ENCODE measurements at regions not wholly inside any gene's neighbourhood (a gene's known extent, or its start where the extent isn't known, plus 50 kb on each side); places are given as distances from the start of the nearest gene placed in this dataset.

DNA sequence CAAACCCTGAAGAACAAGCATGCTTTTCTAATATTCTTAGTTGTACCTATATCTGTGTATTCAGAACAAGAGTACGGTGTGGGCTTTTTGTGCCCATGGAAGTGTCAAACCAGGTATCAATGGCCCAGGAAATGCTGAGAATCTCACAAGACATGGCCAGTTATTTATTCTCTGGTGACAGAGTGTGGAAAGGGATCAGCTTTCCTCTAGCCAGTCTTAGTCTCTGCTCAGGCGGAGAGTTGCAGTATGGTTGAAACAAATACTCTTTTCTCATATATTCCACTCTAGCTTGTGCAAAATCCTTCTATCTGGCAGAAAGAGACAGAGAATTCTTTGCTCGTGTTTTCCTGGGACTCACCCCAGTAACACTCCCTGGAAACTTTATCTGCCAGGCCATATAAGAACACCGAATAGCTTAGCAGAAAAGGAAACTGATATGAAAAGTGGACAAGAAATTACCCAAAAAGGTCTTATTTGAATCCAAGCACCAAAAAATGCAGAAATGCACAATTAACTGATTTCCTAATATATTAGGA lies 173.3 kb upstream of the RSPO3 start:
- no peak for DNase-seq (ENCODE audit: low read depth)
- TF ChIP-seq CTCF (IDR thresholded peaks at IDR 0.05; ENCODE audit: low read depth, low read length, missing control alignments): no peak
- H3K4me3 ChIP-seq (ENCODE audit: low read depth, low read length): no peak overlapping the region

GRCh38 chr6:126945812-126946360 lies 172.6 kb upstream of the RSPO3 start:
- DNase-seq (ENCODE audit: low read depth): no peak
- no peak for TF ChIP-seq CTCF (IDR thresholded peaks at IDR 0.05; ENCODE audit: low read depth, low read length, missing control alignments)
- no peak overlapping the region for H3K4me3 ChIP-seq (ENCODE audit: low read depth, low read length)

DNA sequence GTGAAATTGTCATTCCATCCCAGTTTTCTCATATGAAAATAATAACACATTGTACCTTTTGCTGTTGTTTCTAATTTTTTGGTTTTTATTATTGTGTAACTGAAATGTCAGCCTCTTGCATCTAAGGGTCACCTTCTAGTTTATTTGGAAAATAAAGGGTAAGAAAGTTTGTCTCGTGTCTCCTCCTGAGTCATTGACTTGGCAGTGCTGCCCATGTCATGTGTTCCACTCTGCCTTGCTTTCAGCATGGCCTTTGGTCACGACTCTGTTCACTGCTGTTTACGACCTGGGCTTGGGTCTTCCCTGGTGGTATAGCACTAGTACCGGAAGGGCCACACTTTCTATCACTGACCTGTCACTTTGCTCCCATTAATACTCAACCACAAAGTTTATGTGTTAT lies 171.4 kb upstream of the RSPO3 start:
- no peak for DNase-seq (ENCODE audit: low read depth)
- TF ChIP-seq CTCF (IDR thresholded peaks at IDR 0.05; ENCODE audit: low read depth, low read length, missing control alignments): no peak
- H3K4me3 ChIP-seq (ENCODE audit: low read depth, low read length): no peak overlapping the region

DNA sequence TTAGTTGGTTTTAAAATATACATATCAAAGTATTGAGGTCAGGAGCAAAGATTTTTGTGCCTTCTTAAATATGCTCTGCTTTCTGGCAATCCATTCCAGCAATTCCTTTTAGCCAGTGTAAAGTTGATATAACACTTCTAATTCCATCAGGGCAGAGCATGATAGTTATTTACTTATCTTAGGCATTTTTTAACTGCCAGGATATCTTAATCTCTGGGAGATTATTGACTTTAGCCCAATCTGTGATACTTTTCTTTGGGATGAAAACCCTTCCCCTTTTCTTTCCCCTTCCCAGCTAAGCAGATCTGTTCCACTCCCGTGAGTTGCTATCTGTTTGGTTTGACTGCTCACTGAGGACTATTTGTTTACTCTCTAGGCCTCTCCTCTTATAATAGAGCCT lies 168.7 kb upstream of the RSPO3 start:
- DNase-seq (ENCODE audit: low read depth): no peak
- no peak for TF ChIP-seq CTCF (IDR thresholded peaks at IDR 0.05; ENCODE audit: low read depth, low read length, missing control alignments)
- H3K4me3 ChIP-seq (ENCODE audit: low read depth, low read length): no peak overlapping the region

- H3K4me3 ChIP-seq (ENCODE audit: low read depth, low read length): no peak overlapping the region
- no peak for DNase-seq (ENCODE audit: low read depth)
- TF ChIP-seq CTCF (IDR thresholded peaks at IDR 0.05; ENCODE audit: low read depth, low read length, missing control alignments): no peak
These were observed 162.8 kb upstream of the RSPO3 start for GRCh38 chr6:126955621-126956020.

DNA sequence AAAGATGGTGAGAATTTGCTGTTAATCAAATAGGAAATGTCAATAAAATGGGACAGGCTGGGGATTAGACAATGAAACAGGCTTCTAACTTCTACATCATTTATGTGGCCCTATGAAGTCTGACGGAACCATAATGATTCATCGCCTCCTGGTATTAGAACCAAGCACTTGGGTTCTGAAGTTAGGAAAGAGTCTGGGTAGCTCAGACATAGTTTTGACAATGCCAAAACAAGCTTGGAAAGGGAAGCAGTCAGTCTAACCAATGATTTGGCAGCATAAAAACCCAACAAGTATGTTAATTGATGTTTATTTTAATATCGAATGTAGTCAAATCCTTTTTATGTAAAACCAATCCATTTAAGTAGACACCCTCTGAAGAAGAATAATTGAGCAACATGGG lies 160.8 kb upstream of the RSPO3 start:
- no peak for DNase-seq (ENCODE audit: low read depth)
- H3K4me3 ChIP-seq (ENCODE audit: low read depth, low read length): no peak overlapping the region
- no peak for TF ChIP-seq CTCF (IDR thresholded peaks at IDR 0.05; ENCODE audit: low read depth, low read length, missing control alignments)

DNA sequence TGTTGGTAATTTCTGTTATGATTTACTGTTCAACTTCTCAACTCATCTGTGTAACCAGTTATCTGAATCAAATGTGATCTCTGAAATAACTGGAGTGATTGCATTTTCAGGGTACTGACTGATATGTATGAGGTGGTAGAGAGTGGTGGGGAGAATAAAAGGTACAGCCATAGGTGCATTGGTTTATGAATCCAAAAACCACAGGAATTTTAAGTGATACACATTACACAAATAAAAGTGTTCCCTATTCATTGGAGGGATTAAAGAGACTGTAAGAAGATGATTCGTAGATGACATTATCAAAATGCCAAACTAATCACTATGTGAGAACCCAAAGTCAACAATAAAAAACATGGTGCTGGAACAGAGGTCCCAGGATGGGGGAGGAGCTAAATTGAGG lies 158.7 kb upstream of the RSPO3 start:
- no peak for TF ChIP-seq CTCF (IDR thresholded peaks at IDR 0.05; ENCODE audit: low read depth, low read length, missing control alignments)
- H3K4me3 ChIP-seq (ENCODE audit: low read depth, low read length): no peak overlapping the region
- DNase-seq (ENCODE audit: low read depth): no peak

Measured in GM12864 (cell line).